Right lung (tissue), 2 donors: ENCODE measurements at regions not wholly inside any gene's neighbourhood (a gene's known extent, or its start where the extent isn't known, plus 50 kb on each side); places are given as distances from the start of the nearest gene placed in this dataset.

ENCODE experiments used
- DNase-seq, 2 donors: peaks; one replicate each; pipeline ENCODE4 v3.0.0-alpha.2; 2013

GRCh38 chr5:82360022-82360421 lies 81.9 kb upstream of the RPS23 start:
- no peak for DNase-seq

- no peak for DNase-seq
These were observed 81.1 kb upstream of the RPS23 start for GRCh38 chr5:82359272-82359671.

GRCh38 chr5:82358457-82358856 lies 80.3 kb upstream of the RPS23 start:
- DNase-seq: no peak

DNA sequence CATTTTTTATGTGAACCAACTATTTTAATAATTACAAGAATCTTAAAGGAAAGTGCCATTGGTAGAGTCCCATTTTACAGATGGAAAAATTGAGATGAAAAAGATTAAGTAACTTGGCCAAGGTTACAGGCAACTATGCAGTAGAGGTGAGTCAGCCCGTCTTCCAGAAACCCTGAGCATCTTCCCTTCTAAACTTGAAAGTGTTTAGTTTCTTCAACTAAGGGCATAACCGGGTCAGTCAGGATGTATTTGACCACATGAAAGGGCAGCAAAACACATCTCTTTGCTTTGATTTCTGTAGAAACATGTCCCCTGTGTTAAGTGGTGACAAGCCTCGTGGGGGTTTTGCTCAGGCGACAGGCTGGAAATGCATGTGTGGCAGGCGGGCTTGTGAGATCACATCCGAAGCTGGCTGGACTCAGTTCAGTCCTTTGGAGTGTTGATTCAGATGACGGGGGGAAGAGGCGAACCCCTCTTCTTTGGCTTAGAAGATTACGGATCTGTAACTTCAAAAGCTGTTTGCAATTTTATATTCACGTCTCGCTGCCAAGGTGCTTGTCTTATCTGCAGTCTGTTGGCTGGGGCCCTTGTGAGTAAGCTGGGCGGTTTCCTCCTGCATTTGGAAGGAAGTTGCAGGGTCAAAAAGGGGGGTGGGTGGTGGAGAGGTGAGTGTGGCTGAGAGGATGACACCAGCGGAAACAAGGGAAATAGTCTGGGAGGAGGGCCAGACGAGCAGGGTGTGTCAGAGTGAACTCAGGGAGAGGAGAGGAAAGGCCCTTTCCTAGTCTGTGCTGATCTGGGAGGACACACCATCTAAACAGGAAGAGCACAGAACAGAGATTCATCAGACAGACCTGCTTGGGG lies 78.9 kb upstream of the RPS23 start:
- DNase-seq: peak; percentile 58 to 68

GRCh38 chr5:82356021-82356420 lies 77.9 kb upstream of the RPS23 start:
- no peak for DNase-seq

DNA sequence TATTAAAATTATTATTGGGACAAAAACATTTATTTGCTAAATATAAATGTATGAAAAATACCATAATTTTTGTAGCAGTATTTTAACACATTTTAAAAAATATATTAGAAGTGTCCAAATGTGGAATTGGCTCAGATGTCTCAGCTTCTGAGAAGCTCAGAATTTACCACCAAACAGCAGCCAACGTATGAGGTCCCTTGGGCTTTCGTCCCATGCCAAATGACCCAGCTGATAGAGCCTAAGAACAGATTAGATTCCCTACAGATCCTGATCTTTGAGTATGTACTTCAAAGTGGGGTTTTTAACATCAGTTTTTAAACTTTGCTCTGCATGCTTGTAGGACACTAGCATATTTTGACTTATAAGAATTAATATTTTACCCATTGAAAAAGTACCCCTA lies 77.3 kb upstream of the RPS23 start:
- DNase-seq: no peak

DNA sequence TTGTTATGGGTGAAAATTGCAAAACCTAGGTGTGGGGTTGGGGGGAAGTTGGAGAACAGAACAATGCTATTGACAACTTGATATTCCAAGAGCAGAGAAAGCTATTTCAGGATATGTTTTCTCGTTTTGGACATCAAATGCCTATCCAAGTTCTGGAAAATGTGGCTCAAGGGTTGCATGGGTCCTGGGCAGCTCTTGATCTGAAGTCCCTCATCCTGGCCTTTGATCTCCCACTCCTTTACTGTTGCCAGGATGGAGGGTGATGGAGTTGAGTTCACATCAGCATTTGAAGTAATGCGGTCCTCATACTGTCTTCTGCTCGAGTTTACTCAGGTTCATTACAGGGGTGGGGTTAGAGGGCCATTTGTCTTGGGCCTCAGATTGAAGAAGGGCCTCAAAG lies 76.9 kb upstream of the RPS23 start:
- DNase-seq: no peak

GRCh38 chr5:82354543-82354942 lies 76.4 kb upstream of the RPS23 start:
- no peak for DNase-seq

DNA sequence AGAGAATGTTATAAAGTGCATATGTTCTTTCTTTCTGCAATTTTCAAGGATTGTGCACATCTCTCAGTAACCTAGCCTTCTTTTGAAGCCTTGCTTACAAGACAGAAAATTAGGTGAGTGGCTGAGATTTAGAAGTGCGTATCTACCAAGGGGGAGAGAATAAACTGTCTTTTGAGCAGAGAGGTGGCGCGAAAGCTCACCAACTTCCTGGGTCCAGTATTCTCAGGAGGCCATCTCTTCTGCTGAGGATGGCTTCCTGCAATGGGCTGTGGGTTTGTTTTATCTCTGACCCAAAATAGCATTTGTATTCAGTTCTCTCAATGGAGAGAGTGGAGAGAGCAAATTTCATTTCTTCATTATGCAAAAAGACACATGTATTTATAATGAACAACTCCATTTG lies 75.4 kb upstream of the RPS23 start:
- no peak for DNase-seq

GRCh38 chr5:82352146-82352791 lies 74.1 kb upstream of the RPS23 start:
- no peak for DNase-seq

GRCh38 chr5:82351754-82352145 lies 73.6 kb upstream of the RPS23 start:
- peak; percentile 64 to 76 for DNase-seq

DNA sequence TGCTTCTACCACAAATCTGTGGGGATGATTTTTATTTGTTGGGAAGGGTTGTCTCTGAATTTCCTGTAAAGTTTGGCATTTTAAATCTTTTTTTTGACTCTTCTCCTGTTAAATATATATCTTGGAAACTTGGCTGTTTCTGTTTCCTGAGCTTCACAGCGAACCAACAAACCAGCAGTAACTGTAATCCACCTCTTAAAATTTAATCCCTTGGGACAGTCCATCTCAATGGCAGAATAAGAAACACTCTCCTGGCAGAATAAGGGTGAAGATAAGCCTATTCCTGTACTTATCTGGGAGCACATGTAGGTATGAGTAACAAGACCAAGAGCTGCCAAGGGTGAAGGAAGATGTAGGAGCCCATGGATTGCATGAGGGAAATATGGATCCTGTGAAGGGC lies 73.1 kb upstream of the RPS23 start:
- no peak for DNase-seq

- no peak for DNase-seq
These were observed 71.5 kb upstream of the RPS23 start for GRCh38 chr5:82349652-82350051.

DNA sequence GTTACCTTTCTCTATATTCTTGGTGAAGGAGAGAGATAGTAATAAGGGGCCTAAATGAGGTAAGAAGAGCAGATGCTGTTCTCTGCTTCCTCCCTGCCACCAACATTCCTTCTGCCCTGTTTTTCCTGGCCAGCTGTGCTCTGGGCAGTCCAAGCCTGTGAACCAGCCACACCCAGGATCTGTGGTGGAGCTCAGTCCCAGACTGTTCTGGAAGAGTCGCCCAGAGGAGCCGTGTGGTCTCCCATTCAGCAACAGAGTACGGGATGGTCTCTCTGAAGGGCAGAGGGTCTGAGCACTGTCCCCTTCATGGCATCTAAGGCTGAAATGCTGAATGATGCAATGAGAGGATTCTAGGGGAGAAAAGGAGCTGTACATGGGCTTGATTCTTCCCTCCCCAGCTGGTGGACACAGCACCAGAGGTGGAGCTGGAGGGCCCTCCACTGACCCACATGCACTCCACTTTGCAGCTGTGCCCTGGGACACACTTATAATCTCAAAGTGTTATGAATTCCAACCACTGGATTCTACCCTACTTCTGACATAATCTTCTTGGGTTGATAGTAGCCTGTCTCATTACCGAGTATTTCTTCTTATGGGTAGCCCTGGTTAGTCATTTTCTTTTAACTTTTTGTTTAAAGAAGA lies 70.8 kb upstream of the RPS23 start:
- no peak for DNase-seq

GRCh38 chr5:82347201-82347865 lies 69.2 kb upstream of the RPS23 start:
- DNase-seq: no peak

- no peak for DNase-seq
These were observed 68.4 kb upstream of the RPS23 start for GRCh38 chr5:82346399-82347165.

DNA sequence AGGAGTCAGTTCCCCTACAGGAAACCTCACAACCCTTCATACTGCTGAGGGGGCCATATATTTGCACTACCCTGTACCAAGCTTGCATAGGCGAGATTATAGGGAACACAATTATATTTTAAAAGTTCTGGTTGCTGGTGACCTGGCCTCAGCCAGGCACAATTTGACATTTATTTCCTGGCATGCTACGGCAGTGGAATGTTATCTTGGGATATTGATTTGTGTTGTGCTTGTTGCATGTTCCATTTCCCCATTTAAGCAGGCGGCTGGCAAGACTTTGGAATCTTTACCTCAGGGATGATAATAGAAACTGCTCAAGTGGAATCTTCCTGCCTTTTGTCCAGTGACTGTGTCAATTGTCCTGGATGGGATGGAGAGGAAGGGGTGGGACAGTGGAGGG lies 67.0 kb upstream of the RPS23 start:
- DNase-seq: no peak

DNA sequence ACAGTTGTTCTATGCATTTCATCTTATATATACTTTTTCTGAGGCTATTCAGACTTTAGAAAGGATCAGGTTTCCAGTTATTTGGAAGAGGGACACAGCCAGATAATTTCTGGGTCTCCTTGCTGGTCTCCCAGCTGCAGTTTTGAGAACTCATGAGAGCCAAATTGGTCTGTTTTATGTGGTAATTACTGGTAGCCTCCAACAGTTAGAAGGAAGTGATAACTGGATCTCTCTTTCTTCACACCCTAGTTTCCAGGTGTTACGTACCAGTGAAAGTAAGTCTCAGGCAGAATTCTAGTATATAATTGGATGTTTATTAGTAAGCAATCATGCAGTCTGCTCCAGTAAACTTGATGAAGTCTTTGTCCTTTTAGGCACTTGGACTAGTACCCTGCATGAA lies 63.2 kb upstream of the RPS23 start:
- DNase-seq: no peak

DNA sequence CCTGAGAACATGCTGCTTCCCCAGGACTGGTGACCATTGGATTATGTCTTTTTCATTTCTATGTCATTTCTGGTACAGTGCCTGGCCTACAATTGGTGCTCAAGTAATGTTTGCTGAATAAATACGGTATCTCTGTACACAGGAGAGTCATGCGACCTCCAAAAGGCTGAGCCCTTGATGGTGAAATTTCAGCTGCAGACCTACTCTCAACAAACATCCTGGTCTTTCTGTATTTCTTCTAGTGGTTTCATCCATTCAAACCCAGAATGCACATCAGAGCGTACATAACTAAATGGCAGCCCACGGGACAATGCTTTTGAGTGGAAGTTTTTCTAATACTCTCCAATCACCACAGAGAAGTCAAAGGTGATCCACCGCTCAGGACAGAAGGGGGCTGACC lies 62.6 kb upstream of the RPS23 start:
- no peak for DNase-seq

DNA sequence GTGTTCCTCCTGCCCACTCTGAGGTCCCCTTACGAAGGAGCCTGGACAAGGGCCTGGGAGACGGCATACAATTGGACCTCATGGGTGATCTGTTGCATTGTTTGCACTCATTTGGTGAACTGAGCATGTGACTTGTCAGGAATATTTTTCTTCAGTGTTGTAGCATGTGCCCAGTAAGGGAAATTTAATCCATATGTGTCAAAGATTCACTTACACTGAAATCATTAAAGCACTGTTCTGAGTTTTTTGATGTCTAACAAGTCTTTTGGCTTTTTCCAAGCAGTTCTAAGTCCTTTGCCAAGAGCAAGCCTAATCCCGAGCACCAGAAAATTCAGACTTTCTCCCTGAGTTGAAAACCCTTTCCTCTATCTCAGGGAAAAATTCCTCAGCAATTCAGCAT lies 61.6 kb upstream of the RPS23 start:
- DNase-seq: no peak

DNA sequence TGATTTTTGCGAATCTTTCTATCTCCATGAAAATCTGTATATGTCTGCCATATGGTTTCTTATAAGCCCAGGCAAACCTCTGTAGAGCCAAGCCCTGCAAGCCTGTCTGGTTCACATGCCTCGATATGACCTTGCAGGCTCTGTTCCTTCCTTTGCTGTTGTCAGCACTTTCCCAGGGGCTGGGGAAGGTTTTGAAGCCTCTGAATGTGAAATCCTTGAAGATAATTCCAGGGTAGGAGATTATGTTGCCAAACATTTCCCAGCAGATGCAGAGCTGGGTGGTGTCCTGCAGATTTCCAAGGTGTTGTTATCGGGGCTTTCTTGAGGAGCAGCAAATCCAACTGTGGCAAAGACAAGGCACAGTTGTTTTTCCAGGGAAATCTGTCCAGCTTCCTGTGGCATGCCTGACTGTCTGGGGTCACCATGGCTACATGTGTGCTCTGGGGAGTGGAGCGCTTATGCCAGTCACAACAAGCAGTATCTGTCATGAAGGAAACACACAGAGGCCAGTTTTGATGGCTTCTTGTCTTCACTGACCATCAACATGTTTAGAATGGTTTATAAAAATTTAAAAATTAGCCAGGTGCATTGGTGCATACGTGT lies 60.7 kb upstream of the RPS23 start:
- no peak for DNase-seq
